Fibroblast of the aortic adventitia (primary cell): ENCODE measurements at regions not wholly inside any gene's neighbourhood (a gene's known extent, or its start where the extent isn't known, plus 50 kb on each side); places are given as distances from the start of the nearest gene placed in this dataset.

Experiments
- DNase-seq: peaks from one replicate; pipeline ENCODE4 v3.0.0-alpha.2; 2010; ENCODE audit warnings: low read depth
- H3K4me3 ChIP-seq: 2 replicates; pipeline ENCODE4 v1.5.1; 2011; ENCODE audit warnings: low read depth, mild to moderate bottlenecking, control low read depth, low read length, moderate library complexity
- TF ChIP-seq, protein P1 (sequence below): IDR thresholded peaks from 2 replicates; pipeline ENCODE4 v1.5.1; 2011; ENCODE audit warnings: mild to moderate bottlenecking, low read length, control low read depth, inconsistent platforms; ENCODE audit not compliant: insufficient read depth

DNA sequence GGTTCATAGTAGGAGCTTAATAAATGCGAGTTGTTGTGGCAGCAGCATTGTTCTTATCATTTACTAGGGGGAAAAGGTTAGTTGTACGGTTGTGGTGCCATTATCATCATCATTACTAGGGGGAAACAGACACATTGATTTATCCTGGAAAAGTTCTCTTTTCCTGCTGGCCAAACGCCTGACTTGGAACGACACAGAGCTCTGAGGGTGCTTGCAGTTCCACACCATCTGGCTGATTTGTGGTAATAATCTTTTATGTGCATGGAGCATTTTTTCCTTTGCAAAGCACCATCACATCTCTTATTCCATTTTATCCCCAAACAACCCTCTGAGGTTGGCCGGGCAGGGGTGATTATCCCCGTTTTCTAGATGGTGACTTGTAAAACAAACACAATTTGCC, 219.4 kb downstream of the BUB3 start:
- TF ChIP-seq, protein P1, sequence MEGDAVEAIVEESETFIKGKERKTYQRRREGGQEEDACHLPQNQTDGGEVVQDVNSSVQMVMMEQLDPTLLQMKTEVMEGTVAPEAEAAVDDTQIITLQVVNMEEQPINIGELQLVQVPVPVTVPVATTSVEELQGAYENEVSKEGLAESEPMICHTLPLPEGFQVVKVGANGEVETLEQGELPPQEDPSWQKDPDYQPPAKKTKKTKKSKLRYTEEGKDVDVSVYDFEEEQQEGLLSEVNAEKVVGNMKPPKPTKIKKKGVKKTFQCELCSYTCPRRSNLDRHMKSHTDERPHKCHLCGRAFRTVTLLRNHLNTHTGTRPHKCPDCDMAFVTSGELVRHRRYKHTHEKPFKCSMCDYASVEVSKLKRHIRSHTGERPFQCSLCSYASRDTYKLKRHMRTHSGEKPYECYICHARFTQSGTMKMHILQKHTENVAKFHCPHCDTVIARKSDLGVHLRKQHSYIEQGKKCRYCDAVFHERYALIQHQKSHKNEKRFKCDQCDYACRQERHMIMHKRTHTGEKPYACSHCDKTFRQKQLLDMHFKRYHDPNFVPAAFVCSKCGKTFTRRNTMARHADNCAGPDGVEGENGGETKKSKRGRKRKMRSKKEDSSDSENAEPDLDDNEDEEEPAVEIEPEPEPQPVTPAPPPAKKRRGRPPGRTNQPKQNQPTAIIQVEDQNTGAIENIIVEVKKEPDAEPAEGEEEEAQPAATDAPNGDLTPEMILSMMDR = no peak
- DNase-seq = no peak
- no peak overlapping the region for H3K4me3 ChIP-seq

DNA sequence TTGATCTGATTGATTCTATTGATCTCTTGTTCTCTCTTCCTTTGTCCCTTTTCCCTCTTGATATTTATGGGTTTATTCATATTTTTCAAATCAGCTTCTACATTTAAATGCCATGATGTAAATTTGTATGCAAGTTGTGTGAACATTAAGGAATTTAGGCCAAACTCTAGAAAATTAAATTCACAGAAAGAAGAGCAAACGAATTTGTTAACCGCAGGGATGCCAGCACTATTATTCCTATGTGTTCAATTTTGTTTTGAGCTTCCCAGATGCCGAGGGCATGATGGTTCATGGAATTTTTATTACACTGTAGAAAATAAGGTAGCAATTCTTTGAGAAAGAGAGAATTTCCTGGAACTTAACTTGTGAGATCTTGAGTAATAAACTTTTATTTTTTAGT, 220.9 kb downstream of the BUB3 start:
- DNase-seq = no peak
- no peak overlapping the region for H3K4me3 ChIP-seq
- TF ChIP-seq, protein P1 = no peak

DNA sequence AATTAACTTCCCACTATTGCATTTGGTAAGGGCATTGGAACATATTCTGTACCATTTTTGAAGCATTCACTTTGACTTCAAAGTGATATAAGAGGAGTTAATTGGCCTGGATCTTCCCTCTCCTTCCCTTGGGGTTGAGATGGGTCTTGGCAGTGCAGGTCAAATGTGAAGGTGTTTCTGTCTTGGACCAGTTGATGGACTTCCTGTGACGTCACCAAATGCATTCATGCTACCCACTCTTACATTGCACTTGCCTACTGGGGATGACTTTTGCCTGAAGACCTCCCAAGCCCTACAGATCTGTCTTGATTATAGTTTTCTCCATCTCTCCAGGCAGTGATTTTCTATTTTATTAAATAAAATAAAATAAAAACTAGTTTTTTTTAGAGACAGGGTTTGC, 221.5 kb downstream of the BUB3 start:
- DNase-seq = no peak
- TF ChIP-seq, protein P1 = no peak
- no peak overlapping the region for H3K4me3 ChIP-seq

DNA sequence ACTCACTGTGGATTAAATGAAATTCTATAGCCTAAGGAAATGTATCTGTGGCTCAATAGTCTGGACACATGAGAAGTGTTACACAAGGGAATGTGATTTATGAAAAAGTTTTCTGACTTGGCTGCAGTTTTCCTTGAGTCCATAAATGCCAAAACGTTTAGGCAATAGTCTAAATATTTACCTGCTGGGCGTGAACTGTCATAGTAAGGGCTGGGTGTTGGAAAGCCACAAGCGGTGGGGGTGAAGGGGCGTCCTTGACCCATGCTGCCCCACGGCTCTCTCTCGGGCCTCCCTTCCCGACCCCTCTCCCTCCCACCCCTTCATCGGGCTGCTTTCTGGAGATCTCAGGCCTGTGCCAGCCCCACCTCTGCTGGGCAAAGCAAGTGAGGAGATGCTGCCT, 223.7 kb downstream of the BUB3 start:
- TF ChIP-seq, protein P1 = no peak
- no peak overlapping the region for H3K4me3 ChIP-seq
- DNase-seq = peak; percentile 4

DNA sequence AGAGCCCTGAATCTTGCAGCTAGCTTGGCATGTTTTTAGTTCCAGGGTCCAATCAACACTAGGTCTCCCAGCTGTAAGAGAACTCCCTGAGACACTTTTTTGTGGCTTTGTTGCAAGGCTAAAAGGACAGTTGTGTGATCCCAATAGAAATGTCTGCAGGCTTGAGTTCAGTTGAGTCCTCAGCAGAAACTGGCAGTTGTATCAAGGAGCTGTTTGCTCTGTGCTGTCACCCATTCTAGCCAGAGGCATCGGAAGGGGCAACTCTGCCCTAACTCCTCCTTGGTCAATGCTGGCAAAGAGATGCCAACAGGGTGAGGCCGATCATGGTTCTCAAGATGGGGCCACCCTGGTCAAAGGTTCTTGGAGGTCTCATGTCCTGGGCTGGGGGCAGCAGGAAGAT, 224.1 kb downstream of the BUB3 start:
- TF ChIP-seq, protein P1 = no peak
- H3K4me3 ChIP-seq = no peak overlapping the region
- no peak for DNase-seq

DNA sequence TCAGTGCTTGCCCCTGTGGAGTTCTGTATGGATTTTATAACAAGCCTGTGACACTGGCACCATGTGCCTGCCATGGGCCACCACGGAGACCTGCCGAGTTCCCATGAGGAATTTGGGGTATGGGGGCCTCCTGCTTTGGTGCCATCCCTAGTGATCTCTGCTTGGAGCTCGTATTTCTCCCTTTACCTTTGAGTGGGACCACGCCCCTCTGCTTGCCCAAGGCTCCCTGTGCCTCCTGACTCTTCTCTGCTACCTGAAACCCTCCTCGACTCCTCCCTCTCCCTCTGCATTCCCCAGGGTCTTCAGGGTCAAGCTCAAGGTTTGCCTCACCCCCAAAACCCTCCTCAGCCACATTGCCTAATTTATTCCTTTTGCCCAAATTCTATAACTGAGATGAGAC, 225.0 kb downstream of the BUB3 start:
- TF ChIP-seq, protein P1 = no peak
- DNase-seq = no peak

DNA sequence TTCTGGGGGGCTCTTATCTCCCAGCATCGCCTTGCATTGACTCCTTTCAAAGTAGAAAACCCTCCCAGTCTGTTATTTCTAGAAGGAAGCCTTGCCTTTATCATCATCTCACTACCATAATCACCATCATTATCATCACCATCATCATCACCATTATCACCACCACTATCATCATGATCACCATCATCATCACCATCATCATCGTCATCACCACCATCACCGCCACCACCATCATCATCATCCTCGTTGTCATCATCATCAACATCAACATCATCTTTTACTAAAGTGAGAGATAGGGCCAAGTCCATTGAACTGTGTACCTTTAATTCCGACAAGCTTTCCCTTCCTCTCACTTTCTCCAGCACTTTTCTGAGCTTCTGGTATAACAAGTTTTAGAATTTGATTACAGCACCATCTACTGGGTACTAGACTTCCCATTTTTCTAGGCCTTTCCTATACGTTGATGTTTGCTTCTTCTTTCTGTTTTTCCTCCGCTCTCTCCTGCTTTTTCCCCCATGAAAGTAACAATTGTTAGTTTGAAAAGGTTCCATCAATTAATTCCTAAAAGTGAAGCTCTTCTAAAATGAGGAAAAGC, 226.4 kb downstream of the BUB3 start:
- DNase-seq = peak; percentile 67
- TF ChIP-seq, protein P1 = peak; percentile 60
- no peak overlapping the region for H3K4me3 ChIP-seq

More for the DNA sequence above, 225.0 kb downstream of the BUB3 start:
- H3K4me3 ChIP-seq = no peak overlapping the region
